DOHH2 (cell line): ENCODE measurements at regions not wholly inside any gene's neighbourhood (a gene's known extent, or its start where the extent isn't known, plus 50 kb on each side); places are given as distances from the start of the nearest gene placed in this dataset.

Source experiments
- EZH2phosphoT487 ChIP-seq: fragments of 200-600 bp; sonication (generic); IDR thresholded peaks from 2 replicates; pipeline ENCODE4 v1.6.1; 2017; ENCODE audit warnings: borderline replicate concordance, mild to moderate bottlenecking, antibody characterized with exemption, low read length, moderate library complexity, mixed read lengths
- TF ChIP-seq, protein P1 (sequence below): fragments of 200-600 bp; sonication (generic); IDR thresholded peaks from one replicate; pipeline ENCODE4 v1.5.1; 2014; ENCODE audit warnings: antibody characterized with exemption, mild to moderate bottlenecking, low read depth, low read length; ENCODE audit not compliant: poor library complexity, severe bottlenecking

DNA sequence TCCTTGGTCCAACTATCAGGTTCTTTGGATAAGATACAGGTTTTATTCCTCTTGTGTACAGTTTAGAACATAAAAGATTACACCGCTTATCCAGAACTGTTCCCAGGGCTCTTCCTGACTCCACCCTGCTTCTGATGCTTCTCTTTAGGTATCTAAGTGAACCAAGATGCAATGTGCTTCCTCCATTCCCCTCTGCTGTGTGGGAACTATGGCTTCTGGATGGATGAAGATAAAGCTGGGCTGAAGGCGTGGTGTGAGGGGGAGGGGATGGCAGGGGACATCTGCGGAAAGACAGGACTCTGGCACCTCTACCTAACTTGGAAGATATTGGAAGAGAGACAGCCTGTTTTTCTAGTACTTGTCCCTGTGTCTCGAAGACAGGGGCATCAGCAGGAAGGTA is 209.9 kb upstream of the TBX20 start:
- TF ChIP-seq, protein P1, sequence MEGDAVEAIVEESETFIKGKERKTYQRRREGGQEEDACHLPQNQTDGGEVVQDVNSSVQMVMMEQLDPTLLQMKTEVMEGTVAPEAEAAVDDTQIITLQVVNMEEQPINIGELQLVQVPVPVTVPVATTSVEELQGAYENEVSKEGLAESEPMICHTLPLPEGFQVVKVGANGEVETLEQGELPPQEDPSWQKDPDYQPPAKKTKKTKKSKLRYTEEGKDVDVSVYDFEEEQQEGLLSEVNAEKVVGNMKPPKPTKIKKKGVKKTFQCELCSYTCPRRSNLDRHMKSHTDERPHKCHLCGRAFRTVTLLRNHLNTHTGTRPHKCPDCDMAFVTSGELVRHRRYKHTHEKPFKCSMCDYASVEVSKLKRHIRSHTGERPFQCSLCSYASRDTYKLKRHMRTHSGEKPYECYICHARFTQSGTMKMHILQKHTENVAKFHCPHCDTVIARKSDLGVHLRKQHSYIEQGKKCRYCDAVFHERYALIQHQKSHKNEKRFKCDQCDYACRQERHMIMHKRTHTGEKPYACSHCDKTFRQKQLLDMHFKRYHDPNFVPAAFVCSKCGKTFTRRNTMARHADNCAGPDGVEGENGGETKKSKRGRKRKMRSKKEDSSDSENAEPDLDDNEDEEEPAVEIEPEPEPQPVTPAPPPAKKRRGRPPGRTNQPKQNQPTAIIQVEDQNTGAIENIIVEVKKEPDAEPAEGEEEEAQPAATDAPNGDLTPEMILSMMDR, result no peak
- TF ChIP-seq EZH2phosphoT487, result no peak
